PC-9 (cell line): ENCODE measurements at regions not wholly inside any gene's neighbourhood (a gene's known extent, or its start where the extent isn't known, plus 50 kb on each side); places are given as distances from the start of the nearest gene placed in this dataset.

ENCODE experiments used
- BruUV-seq: library from RNA; stranded (reverse); fragments of 400-500 nt; replicated peaks from 2 replicates; lab custom pipeline; 2021; lab: Mats Ljungman, UMichigan
- CTCF ChIA-PET: fragments of 300-600 bp; sonication (Branson Sonifier 250); formaldehyde crosslinking; loops from one replicate; lab custom pipeline; 2022; ENCODE audit warnings: antibody characterized with exemption; lab: Charles Lee
- POLR2A ChIA-PET: fragments of 300-600 bp; sonication (Branson Sonifier 250); formaldehyde crosslinking; loops from one replicate; lab custom pipeline; 2022; ENCODE audit warnings: antibody characterized with exemption; ENCODE audit not compliant: unreplicated experiment; lab: Charles Lee
- DNase-seq, 2 experiments: peaks; one replicate each; pipeline versions ENCODE4 v3.0.0 to v3.0.0-alpha.2; 2015 to 2022; ENCODE audit warnings: mixed read lengths in 1 of 2
- H2AFZ ChIP-seq: fragments of 200-600 bp; sonication (generic); 2 replicates; pipeline ENCODE4 v1.8.1; 2017; ENCODE audit warnings: antibody characterized with exemption
- H3F3A ChIP-seq: fragments of 200-600 bp; sonication (generic); 2 replicates; pipeline ENCODE4 v1.8.1; 2017; ENCODE audit warnings: antibody characterized with exemption, mild to moderate bottlenecking, low read depth; ENCODE audit not compliant: insufficient read depth
- H3K27ac ChIP-seq: fragments of 200-600 bp; sonication (generic); 2 replicates; pipeline ENCODE4 v1.6.1; 2016; ENCODE audit warnings: mixed run types
- H3K27me3 ChIP-seq: fragments of 200-600 bp; sonication (generic); 2 replicates; pipeline ENCODE4 v1.6.1; 2016; ENCODE audit warnings: low read depth, mixed run types; ENCODE audit not compliant: insufficient read depth
- H3K36me3 ChIP-seq: fragments of 200-600 bp; sonication (generic); 2 replicates; pipeline ENCODE4 v1.6.1; 2016; ENCODE audit warnings: low read depth, mixed run types
- H3K4me1 ChIP-seq: fragments of 200-600 bp; sonication (generic); replicated peaks from 2 replicates; pipeline ENCODE4 v1.6.1; 2016; ENCODE audit warnings: mixed run types; ENCODE audit not compliant: insufficient read depth
- H3K4me2 ChIP-seq: fragments of 200-600 bp; sonication (generic); 2 replicates; pipeline ENCODE4 v1.6.1; 2017; ENCODE audit warnings: mixed run types
- H3K4me3 ChIP-seq: fragments of 200-600 bp; sonication (generic); 2 replicates; pipeline ENCODE4 v1.6.1; 2016; ENCODE audit warnings: mixed run types
- H3K79me2 ChIP-seq: fragments of 200-600 bp; sonication (generic); 2 replicates; pipeline ENCODE4 v1.6.1; 2017; ENCODE audit warnings: low read depth, mixed run types
- H3K9me2 ChIP-seq: fragments of 200-600 bp; sonication (generic); 2 replicates; pipeline ENCODE4 v1.8.1; 2017; ENCODE audit warnings: mild to moderate bottlenecking; ENCODE audit not compliant: insufficient read depth
- H3K9me3 ChIP-seq: fragments of 200-600 bp; sonication (generic); 2 replicates; pipeline ENCODE4 v1.8.1; 2016; ENCODE audit warnings: low read depth; ENCODE audit not compliant: insufficient read depth
- H4K20me1 ChIP-seq: fragments of 200-600 bp; sonication (generic); 2 replicates; pipeline ENCODE4 v1.8.1; 2017; ENCODE audit not compliant: insufficient read depth
- CTCF ChIP-seq: fragments of 200-600 bp; sonication (generic); conservative IDR thresholded peaks from 2 replicates; pipeline ENCODE4 v1.6.1; 2017; ENCODE audit warnings: mixed run types, antibody characterized with exemption, mild to moderate bottlenecking, moderate library complexity
- EZH2 ChIP-seq: fragments of 200-600 bp; sonication (generic); IDR thresholded peaks from 2 replicates; pipeline ENCODE4 v1.8.0; 2017; ENCODE audit warnings: antibody characterized with exemption, low read depth
- intact Hi-C: fragments of 100-400 bp; cut with micrococcal nuclease; formaldehyde crosslinking; loops from one replicate; pipeline ENCODE4 v1.10.0; 2022; ENCODE audit not compliant: unreplicated experiment

GRCh38 chr7:27389496-27389895 lies 146.9 kb downstream of the EVX1 start:
- Histone ChIP-seq H3K36me3 (no peaks in the 10 kb centered on the region), H3K79me2 (no peaks in the 10 kb centered on the region), H3K4me3 (no peak overlapping the region), H4K20me1 (no peaks in the 10 kb centered on the region), H3K27me3 (no peaks in the 10 kb centered on the region), H2AFZ (no peak overlapping the region; the same call in 1 of the 2 replicates), H3K9me3 (no peaks in the 10 kb centered on the region), H3K9me2 (no peaks in the 10 kb centered on the region), H3K27ac (no peak overlapping the region), H3F3A (no peaks in the 10 kb centered on the region), H3K4me2 (no peak overlapping the region), H3K4me1 (no peaks in the 10 kb centered on the region)
- intact Hi-C loops: no loop called here
- CTCF ChIA-PET: no interaction called here
- DNase-seq: no peak
- TF ChIP-seq EZH2: no peak
- TF ChIP-seq CTCF: no peak
- POLR2A ChIA-PET: no interaction called here
- no TSS peak for BruUV-seq

- Histone ChIP-seq H3K4me2 (no peak overlapping the region), H4K20me1 (no peaks in the 10 kb centered on the region), H3K27me3 (no peaks in the 10 kb centered on the region; the same call in 1 of the 2 replicates), H3K4me1 (no peaks in the 10 kb centered on the region), H3K36me3 (no peaks in the 10 kb centered on the region), H3K9me3 (no peaks in the 10 kb centered on the region), H3F3A (no peaks in the 10 kb centered on the region), H3K9me2 (no peaks in the 10 kb centered on the region), H3K79me2 (no peaks in the 10 kb centered on the region), H3K27ac (no peak overlapping the region), H3K4me3 (no peak overlapping the region), H2AFZ (no peak overlapping the region)
- DNase-seq: no peak
- ChIA-PET CTCF (interaction anchor here (0.6 kb wide), 1 partner anchor 687 kb away, joined by 7 read pairs; no protein-coding TSS in a partner anchor), POLR2A (no interaction called here)
- BruUV-seq: no TSS peak
- no peak for TF ChIP-seq CTCF
- TF ChIP-seq EZH2: no peak
- intact Hi-C loops: no loop called here
These were observed 149.9 kb downstream of the EVX1 start for GRCh38 chr7:27392477-27392876.

GRCh38 chr7:27394871-27395270 lies 152.3 kb downstream of the EVX1 start:
- no peaks in the 10 kb centered on the region for H3K36me3 ChIP-seq
- H3K4me3 ChIP-seq: no peak overlapping the region
- no peaks in the 10 kb centered on the region for H3K9me2 ChIP-seq
- H3K79me2 ChIP-seq: no peaks in the 10 kb centered on the region
- ChIA-PET POLR2A (no interaction called here), CTCF (no interaction called here)
- H3K9me3 ChIP-seq: no peaks in the 10 kb centered on the region
- H3K27me3 ChIP-seq: no peaks in the 10 kb centered on the region; the same call in 1 of the 2 replicates
- DNase-seq: no peak
- H2AFZ ChIP-seq: no peak overlapping the region
- H3K4me2 ChIP-seq: no peak overlapping the region
- H3F3A ChIP-seq: no peaks in the 10 kb centered on the region
- TF ChIP-seq EZH2 (no peak), CTCF (no peak)
- no peaks in the 10 kb centered on the region for H4K20me1 ChIP-seq
- BruUV-seq: no TSS peak
- H3K27ac ChIP-seq: no peak overlapping the region
- H3K4me1 ChIP-seq: no peaks in the 10 kb centered on the region
- intact Hi-C loops: no loop called here
